Islet of Langerhans (tissue), 1 donor: ENCODE measurements at regions not wholly inside any gene's neighbourhood (a gene's known extent, or its start where the extent isn't known, plus 50 kb on each side); places are given as distances from the start of the nearest gene placed in this dataset.
"Not testable (repeated sequence)": the region's sequence is repeated elsewhere in the genome, so short reads cannot be mapped to it uniquely, and the experiment has no call there.

Source experiments
- FAIRE-seq: peaks from one replicate; lab custom pipeline; 2011; peaks lifted over from hg19 to GRCh38; lab: Jason Lieb, UNC

DNA sequence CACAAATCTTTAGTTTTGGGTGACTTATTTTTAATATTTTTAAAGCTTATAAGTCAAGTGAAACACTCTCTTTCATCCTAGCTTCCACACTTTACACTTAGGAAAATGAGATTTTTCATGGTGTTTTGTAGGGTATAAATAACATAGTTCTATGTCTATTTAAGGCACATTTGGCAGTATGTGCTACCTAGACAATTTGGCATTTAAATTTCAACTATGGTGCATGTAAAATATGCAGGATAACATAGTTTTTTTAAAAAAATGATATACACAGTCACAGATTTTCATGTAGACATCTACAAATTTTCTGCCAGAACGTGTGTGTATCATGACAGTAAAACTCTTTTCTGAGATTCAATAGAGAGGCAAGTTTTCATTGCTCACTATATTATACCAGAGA, 115.1 kb upstream of the MAP3K7 start:
- no peak for FAIRE-seq

DNA sequence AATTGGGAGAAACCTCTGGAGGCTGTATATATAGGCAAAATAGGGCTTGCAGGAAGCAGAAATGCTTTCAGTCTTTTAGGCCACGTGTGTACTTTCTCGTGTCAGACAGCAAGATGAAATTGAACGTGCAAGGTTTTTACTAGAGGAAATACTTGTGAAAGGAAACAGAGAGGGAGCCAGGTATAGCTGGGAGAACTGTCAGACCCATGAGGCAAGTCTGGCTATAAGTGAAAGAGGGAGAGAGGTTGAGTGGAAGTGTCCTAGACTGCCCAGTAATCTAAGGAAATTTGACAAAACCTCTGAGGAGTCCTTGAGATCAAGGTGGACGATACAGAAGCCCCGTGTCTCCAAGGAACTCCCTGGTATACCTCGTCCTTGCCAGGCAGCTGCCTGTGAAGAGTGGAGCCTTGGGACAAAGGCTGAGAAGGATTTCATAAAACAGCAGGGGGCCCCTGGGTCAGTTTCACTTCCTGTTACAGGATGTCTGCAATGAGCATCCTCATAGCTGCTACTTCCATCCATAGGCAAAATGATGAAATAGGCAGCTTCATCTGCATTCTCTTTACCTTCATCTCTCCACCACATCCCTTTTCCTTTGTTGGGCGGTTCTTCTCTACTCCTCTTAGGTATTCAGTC, 114.4 kb upstream of the MAP3K7 start:
- FAIRE-seq, result no peak

DNA sequence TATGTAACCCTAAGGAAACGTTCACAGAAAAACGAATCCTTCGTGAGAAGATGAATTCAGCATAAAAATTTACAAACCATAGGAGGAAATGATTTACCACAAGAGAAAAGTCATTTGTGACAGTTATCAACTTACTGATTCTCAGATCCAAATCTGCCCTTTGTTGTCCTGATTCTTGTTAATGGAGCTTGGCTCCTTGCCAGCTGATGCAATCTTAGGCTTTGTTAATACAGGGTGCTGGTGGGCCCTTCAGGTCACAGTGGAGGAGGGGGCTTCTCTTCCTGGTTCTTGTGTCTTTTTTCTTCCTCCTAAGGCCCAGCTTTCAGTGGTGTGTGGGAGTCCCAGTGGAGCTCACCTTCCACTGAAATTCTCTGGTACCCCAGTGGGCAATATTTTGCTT, 108.4 kb upstream of the MAP3K7 start:
- FAIRE-seq, result no peak

DNA sequence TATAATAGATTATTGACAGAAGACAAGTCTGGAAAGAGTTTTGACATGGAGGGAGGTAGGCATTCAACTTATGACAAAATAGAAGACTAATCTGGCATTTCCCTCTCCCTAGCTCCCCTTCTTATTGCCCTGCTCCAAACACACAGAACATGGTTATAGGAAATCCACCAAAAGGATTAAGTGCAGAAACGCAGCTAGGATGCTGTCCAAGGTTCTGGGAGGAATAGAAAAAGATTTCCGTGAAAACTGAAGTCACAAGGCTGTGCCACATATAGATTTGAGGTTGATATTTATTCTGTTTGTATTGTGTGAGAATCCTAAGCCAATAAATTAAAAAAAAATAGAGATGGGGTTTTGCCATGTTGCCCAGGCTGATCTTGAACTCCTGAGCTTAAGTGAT, 107.9 kb upstream of the MAP3K7 start:
- no peak for FAIRE-seq

DNA sequence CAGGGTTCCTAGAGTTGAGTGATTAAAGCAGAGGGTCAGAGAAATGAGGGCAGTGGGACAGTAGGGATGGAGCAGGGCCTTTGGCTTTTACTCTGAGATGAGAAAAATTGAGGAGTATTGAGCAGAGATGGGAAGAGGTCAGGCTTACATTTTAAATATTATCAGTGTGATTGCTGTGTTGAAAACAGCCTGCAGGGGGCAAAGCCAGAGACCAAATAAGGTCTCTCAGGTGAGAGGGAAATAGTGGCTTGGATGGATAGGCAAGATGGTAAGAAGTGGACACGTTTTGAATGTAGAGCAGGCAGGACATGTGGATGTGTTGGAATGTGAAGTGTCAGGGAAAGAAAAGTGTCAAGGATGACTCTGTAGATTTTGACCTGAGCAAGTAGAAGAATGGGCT, 105.0 kb upstream of the MAP3K7 start:
- FAIRE-seq, result no peak

DNA sequence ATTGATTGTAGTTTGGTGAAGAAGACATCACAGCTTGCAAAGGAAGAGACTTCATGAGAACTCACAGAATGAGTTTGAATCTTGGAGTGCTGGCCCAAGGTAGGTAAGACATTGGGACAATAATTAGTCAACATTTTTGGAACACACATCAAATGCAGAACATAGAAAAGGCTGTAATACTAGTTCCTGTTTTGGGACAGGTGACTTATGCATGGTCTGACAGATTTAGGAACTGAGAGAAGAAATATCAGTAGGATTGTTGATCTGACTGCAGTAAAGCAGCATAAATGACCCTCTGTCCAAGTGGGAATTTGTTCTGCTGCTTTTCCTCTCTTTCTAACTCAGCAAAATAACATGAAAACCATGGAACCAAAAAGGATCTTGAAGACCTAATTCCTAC, 102.3 kb upstream of the MAP3K7 start:
- FAIRE-seq, result no peak

DNA sequence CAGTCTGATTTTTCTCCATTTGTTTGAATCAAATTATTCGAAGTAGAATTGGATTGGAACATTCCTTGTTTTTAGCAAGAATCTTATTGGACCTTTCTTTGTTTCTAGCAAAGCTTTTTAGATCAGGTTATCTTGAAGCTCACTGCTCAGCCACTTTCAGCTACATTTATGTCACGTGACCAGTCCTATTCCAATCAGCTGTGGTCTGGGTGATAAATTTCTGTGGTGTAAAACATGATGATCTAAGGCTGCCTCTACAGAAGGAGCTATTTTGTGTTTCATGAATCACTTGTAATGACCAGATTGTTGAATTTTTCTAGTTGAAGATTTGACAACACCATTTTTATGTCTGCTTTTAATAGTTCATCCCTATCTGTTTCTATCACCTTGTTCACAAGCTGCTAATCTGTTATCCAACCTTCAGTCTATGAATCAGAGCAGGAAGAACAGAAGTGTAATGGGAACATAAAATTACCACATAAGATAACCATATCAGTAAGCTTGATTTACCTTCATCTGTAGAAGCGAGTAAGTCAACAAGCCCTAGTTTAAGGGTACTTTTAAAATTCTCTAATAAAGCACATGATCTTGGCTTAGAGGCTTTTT, 101.0 kb upstream of the MAP3K7 start:
- FAIRE-seq, result no peak

DNA sequence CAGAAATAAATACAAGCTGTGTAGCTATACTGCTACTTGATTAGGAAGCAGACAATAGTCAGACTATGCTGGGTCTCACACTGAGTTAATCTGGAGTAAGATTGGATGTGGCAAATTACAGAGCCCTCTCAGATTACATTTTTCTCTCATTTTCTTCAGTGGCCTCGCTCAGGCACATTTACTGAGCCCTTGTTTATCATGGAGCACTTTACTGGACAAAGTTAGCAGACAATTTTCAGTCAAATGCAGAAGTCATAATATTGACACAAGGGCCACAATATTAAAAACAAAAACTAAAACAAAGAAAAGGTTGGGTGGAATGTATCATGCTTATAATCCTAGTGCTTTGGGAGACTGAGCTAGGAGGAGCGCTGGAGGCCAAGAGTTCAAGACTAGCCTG, 95.0 kb upstream of the MAP3K7 start:
- no peak for FAIRE-seq

DNA sequence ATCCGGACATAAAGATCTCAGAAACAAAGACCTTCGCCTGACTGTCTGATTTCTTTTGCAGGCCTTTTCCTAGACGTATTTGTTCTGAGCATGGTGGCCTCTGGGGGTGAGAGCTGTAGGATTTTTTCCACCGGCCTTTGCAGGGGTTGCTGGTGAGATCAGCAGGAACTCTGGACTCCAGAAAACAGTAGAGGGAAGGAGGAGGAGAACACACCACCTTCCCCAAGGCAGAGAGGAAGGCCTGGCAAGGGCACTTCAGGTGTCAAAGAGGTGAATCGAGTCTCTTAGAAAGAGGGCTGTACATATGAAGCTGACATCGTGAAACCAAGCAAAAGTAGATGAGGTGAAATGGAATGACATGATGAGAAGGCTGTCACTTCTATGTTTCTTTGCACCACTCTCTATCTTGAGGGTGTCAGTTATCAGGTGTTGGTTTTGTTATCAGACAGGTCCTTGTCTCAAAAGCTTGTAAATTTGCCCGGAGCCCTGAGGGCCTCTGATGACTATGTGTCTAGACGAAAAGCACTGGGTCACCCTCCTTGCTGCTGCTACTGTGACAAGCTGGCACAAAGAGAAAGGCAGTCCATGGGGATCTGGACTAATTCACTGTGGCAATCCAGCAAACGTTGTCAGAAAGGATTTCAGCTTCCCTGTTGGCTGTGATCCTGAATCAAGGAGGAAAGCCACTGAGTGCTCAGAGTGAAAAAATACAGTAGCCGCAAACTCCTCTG, 91.3 kb upstream of the MAP3K7 start:
- no peak for FAIRE-seq

DNA sequence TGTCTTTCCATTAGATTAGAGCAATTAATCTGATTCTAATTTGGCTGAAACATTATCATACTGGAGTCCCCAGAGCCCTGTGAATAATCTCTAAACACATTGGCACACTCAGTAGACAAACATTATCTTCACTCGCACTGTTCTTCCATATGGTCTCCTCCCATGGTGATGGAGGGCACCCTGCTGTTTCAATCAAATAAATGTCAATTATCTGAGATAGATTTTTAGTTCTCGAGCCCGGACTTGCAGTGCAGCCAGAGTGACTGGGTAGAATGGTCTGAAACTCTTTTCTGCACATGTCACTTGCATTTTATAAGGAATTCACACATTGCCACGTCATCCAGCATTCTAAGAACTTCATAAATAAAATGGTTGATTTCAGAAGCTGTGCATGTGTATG, 90.6 kb upstream of the MAP3K7 start:
- no peak for FAIRE-seq

DNA sequence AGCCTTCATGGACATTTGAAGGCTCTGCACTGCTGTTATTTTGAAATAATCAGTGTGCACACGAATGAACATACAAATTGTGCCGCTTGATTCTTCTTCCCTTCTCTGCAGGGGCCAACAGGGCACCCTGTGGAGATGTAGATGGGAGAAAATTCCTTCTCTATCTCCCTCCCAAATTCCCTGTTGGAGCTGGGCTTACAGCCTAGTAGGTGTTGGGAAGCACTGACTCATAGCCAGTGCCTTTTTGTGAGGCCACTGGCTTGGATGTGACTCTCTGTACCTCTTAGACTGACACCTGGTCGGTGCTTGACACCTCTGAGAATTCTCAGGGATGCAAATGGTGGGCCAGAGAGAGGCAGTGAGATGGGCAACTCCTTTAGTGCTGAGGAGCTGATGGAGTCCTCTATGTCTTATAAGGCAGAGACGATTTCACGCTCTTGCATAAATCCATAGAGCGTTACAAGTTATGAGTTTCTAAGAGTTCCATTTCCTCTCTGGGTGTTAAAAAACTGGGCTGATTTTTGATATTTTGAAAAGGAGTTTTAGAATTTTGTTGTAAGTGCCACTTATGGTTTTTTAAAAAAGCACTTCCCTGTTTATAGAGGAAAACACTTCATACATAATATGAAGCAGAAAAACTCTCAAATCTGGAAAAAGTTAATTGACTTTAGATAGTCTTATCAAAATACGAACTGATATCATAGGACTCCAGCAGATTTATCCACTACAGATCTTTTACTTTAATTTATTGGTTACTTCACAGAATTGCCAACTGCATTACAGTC, 89.8 kb upstream of the MAP3K7 start:
- FAIRE-seq, result no peak

DNA sequence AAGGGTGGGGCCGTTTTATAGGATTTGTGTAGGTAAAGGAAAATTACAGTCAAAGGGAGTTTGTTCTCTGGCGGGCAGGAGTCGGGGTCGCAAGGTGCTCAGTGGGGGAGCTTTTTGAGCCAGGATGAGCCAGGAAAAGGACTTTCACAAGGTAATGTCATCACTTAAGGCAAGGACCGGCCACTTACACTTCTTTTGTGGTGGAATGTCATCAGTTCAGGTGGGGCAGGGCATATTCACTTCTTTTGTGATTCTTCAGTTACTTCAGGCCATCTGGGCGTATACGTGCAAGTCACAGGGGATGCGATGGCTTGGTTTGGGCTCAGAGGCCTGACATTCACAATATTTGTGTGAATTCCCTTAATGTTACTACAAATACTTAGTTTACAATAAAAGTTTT, 88.2 kb upstream of the MAP3K7 start:
- FAIRE-seq, result not testable (repeated sequence)

DNA sequence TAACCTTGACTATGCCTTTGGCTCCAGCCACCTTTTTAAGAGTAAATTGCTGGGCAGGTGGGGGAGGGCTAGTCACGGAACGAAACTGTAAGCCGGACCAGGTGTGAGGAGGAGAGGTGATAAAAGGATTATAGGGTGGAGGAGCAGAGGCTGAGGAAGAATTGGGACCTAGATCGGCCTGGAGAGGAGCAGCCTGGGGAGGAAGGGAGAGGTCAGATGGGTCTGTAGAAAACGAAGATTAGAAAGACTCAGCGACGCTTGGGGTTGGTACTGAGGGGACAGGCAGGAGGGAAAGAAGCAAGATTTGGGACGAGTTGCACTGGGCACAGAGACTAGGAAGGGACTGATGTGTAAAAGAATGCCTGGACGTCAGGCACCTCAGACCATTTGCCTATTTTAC, 87.2 kb upstream of the MAP3K7 start:
- not testable (repeated sequence) for FAIRE-seq

DNA sequence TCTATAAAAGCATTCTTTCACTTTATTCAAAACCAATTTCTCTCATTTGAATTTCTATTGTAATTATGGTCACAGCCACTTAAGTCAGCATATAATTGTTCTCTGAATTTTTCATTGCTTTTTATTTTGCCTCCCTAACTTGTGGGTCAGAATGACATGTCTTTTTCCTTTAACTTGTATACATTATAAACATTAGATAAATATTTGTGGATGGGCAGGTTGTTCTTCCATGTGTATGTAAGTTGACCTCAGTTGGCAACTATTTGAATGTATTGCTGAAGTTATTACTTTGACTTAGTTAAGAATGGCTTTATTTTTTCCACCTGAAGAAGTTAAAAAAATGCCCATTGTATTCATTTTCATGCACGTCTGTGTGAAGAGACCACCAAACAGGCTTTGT, 83.0 kb upstream of the MAP3K7 start:
- FAIRE-seq, result no peak

DNA sequence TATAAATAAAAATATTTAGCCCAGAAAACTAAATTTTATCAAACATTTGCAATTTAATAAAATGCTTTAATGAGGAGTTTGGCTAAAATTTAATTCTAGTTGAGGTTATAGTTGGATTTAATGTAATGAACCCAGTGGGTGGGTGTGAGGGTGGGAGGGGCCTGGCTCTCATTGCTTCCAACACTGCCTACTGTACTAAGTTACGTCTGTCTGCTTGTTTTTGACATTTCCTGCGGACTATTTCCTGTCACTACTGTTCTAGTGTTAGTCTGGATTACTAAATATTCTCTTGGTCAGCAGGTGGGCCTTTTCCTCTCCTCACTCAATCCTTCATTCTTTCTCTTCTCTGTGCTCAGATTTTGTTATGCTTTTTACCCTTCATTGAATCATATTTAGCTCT, 82.5 kb upstream of the MAP3K7 start:
- FAIRE-seq, result no peak

DNA sequence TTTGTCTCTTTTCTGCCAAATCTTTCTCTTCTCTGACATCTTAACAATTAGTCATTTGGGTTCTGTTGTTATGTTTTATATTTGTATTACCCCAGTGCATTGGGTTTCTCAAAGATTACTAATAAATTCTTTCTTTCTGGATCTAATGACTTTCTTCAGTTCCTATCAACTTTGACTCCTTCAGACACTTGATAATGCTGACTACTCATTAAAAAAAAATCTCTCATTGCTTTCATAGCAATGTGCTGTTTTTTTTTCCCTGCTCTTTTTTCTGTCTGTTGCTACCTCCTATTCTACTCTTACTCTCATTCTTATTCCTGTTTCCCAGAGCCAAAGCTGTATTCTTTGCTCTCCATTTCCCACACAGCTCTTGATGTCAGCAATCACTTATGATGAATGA, 81.3 kb upstream of the MAP3K7 start:
- FAIRE-seq, result no peak

DNA sequence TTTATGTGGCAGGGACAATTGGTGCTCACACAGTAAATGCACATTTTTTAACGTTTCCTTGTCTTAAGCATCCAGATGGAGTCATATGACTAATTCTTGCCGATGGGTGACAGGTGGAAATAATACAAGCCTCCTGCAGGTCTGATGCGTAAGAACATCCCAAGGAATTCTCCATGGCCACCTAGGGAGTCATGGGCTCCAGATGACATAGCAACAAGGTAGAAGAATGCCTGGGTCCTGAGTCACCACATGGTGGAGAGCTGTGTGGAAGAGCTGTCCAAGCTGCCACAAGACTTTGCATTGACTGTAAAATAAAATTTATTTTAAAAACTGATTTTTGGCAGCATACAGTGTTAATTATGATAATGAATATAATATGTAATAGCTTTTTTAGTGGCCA, 77.0 kb upstream of the MAP3K7 start:
- no peak for FAIRE-seq

DNA sequence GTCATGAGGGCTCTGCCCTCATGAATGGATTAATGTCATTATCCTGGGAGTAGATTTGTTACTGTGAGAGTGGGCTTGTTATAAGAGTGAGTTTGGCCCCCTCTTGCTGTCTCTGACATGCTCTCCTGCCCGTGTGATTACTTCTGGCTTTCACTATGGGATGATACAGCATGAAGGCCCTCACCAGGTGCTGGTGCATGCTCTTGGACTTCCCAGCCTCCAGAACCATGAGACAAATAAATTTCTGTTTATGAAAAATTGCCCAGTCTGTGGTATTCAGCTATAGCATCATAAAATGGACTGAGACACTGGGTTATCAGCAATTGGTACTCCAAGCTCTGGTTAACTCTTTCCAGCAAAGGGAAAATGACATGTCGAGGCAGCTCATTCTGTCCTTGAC, 76.2 kb upstream of the MAP3K7 start:
- no peak for FAIRE-seq

DNA sequence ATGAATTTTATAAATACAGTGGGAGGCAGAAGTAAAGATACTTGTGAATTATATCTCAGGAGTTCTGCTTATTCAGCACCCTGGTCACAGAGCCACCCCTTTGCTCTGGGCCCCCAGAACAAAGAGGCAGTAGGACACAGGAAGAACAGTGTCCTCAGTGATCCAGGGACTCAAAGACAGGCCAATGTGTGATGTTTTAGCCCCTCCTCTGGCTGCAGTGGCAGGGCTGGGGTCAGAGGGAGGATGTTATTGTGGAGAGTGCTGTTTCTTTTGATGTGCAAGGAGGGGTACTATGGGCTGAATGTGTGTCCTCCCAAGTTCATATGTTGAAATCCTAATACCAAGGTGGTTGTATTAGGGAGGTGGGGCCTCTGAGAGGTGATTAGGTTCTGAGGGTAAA, 74.1 kb upstream of the MAP3K7 start:
- FAIRE-seq, result no peak

DNA sequence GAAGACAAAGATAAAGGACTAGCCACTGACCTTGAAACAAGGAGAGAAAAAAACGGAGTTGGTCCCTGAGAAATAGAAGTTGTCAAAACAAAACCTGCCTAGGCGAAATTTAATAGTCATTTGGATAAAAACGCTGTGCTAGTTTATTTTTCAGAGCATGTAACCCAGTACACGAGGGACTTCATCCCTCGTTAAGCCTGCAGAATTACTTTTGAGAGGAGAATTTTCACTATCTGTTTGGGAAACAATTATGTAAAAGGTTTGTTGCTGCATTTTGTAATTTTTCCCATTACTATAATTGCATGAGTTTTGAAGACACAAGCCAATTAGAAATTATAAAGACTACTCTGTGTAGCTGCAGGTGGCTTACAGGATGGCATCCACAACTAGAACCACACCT, 71.6 kb upstream of the MAP3K7 start:
- no peak for FAIRE-seq

DNA sequence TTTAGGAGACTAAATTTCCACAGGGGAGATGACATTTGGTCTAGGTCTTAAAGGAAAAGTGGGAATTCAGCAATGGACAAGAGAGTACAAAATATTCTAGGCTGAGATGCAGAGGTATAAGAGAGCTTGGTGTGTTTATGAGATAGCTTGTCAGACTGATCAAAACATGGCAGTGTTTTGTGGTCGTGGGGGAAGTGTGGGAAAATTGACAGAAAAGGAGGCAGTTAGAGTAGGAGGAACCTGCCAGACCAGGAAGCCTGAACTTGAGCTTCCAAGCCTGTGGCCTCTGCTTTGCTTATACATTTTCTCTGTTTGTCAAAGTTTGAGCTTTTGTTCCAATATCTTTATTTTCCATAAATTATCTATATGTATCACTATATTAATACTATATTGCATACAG, 69.5 kb upstream of the MAP3K7 start:
- FAIRE-seq, result no peak

DNA sequence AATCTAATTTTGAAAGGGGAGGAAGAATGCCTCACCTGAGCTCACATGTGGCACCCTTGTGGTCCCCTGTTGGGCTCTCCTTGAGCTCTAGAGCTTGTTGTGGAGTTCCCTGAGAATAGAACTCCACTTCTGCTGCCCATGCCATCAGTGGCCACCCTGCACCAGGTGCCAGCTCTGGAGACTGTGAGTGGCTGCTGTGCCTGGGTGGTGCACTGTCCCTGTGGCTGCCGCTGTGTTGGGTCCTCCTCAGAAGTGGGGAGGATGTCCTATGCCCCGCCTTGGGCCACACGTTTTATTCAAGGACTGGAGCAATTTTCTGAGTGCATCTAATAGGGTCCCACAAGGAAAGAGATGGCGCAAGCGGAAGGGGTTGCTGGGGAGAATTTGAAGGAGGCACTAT, 67.9 kb upstream of the MAP3K7 start:
- no peak for FAIRE-seq

DNA sequence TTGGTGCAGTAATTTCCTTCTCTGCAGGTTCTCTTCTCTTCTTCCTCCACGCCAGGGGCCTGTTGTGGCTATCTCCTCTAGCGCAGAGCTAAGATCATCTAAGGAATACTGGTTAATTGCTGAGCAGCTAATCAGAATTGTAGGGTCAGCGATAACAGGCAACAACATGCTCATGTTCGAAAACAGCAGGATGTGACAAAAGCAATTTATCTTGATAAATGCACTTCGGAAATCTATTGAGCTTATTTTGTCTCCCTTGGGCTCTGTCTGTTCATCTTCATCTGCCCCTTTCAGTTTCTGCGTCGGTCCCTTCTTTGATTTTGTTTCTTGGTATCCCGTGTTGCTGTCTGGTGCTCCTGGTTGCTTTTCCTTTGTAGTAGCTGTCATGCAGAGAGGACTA, 67.3 kb upstream of the MAP3K7 start:
- no peak for FAIRE-seq
